ENCODE measurements at regions not wholly inside any gene's neighbourhood (a gene's known extent, or its start where the extent isn't known, plus 50 kb on each side); places are given as distances from the start of the nearest gene placed in this dataset.

DNA sequence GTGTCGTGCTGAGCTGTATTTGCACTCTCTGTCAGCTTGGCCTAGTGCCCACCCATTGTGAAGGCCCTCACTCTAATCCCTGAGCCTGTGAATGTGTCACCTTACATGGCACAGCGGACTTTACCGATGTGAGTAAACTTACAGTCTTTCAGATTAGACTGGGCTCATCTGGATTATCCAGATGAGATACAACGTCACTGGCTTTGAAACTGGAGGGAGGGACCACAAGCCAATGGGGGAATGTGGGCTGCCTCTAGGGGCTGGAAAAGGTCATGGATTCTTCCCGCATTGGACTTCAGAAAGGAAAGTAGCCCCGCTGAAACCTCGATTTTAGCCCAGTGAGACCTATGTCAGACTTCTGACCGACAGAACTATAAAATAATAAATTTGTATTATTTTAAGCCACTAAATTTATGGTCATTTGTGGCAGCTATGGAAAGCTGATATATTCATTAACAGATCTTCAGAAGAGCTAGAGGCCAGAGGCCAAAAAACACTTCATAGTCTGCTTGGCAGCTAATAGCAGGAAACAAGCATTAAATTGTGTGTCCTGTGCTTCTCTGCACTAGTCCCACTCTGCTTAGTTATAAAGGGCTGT is 139.0 kb upstream of the GAS1 start (continued):
- TF ChIP-seq, protein P1, sequence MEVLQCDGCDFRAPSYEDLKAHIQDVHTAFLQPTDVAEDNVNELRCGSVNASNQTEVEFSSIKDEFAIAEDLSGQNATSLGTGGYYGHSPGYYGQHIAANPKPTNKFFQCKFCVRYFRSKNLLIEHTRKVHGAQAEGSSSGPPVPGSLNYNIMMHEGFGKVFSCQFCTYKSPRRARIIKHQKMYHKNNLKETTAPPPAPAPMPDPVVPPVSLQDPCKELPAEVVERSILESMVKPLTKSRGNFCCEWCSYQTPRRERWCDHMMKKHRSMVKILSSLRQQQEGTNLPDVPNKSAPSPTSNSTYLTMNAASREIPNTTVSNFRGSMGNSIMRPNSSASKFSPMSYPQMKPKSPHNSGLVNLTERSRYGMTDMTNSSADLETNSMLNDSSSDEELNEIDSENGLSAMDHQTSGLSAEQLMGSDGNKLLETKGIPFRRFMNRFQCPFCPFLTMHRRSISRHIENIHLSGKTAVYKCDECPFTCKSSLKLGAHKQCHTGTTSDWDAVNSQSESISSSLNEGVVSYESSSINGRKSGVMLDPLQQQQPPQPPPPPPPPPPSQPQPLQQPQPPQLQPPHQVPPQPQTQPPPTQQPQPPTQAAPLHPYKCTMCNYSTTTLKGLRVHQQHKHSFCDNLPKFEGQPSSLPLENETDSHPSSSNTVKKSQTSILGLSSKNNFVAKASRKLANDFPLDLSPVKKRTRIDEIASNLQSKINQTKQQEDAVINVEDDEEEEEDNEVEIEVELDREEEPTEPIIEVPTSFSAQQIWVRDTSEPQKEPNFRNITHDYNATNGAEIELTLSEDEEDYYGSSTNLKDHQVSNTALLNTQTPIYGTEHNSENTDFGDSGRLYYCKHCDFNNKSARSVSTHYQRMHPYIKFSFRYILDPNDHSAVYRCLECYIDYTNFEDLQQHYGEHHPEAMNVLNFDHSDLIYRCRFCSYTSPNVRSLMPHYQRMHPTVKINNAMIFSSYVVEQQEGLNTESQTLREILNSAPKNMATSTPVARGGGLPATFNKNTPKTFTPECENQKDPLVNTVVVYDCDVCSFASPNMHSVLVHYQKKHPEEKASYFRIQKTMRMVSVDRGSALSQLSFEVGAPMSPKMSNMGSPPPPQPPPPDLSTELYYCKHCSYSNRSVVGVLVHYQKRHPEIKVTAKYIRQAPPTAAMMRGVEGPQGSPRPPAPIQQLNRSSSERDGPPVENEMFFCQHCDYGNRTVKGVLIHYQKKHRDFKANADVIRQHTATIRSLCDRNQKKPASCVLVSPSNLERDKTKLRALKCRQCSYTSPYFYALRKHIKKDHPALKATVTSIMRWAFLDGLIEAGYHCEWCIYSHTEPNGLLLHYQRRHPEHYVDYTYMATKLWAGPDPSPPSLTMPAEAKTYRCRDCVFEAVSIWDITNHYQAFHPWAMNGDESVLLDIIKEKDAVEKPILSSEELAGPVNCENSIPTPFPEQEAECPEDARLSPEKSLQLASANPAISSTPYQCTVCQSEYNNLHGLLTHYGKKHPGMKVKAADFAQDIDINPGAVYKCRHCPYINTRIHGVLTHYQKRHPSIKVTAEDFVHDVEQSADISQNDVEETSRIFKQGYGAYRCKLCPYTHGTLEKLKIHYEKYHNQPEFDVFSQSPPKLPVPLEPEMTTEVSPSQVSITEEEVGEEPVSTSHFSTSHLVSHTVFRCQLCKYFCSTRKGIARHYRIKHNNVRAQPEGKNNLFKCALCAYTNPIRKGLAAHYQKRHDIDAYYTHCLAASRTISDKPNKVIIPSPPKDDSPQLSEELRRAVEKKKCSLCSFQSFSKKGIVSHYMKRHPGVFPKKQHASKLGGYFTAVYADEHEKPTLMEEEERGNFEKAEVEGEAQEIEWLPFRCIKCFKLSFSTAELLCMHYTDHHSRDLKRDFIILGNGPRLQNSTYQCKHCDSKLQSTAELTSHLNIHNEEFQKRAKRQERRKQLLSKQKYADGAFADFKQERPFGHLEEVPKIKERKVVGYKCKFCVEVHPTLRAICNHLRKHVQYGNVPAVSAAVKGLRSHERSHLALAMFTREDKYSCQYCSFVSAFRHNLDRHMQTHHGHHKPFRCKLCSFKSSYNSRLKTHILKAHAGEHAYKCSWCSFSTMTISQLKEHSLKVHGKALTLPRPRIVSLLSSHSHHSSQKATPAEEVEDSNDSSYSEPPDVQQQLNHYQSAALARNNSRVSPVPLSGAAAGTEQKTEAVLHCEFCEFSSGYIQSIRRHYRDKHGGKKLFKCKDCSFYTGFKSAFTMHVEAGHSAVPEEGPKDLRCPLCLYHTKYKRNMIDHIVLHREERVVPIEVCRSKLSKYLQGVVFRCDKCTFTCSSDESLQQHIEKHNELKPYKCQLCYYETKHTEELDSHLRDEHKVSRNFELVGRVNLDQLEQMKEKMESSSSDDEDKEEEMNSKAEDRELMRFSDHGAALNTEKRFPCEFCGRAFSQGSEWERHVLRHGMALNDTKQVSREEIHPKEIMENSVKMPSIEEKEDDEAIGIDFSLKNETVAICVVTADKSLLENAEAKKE (CRISPR knock-in tag; IDR thresholded peaks at IDR 0.05), result no peak
- TF ChIP-seq ZNF114 (CRISPR knock-in tag; IDR thresholded peaks at IDR 0.05), result no peak

- no peak overlapping the region for H2AFZ ChIP-seq
- no peak overlapping the region for H3K4me2 ChIP-seq
- H3K4me3 ChIP-seq, result no peak overlapping the region
- H3K4me1 ChIP-seq (ENCODE audit: insufficient read depth), result no peaks in the 10 kb centered on the region
- no peak for ATAC-seq
- Mint-ChIP-seq H3K36me3 (ENCODE audit: low read depth) (no peaks in the 10 kb centered on the region), H3K27me3 (ENCODE audit: insufficient read depth, low read depth, poor library complexity) (no peaks in the 10 kb centered on the region), H3K27ac (no peak overlapping the region), H3K4me3 (no peak overlapping the region), H3K4me1 (no peaks in the 10 kb centered on the region; the same call in 2 of the 3 replicates), H3K9me3 (no peaks in the 10 kb centered on the region)
- H3F3A ChIP-seq (replicated peaks; ENCODE audit: low read depth), result no peaks in the 10 kb centered on the region
- no peak overlapping the region for H3K27ac ChIP-seq (ENCODE audit: low read depth)
- H3K79me2 ChIP-seq (replicated peaks; ENCODE audit: insufficient read depth), result no peaks in the 10 kb centered on the region
- H3K27me3 ChIP-seq (ENCODE audit: insufficient read depth), result no peaks in the 10 kb centered on the region
- H3K36me3 ChIP-seq (ENCODE audit: insufficient read depth), result no peaks in the 10 kb centered on the region
- no peaks in the 10 kb centered on the region for H4K20me1 ChIP-seq (replicated peaks; ENCODE audit: insufficient read depth)
- TF ChIP-seq ZNF114 (CRISPR knock-in tag; IDR thresholded peaks at IDR 0.05) (no peak), REST (IDR thresholded peaks at IDR 0.05; ENCODE audit: unreplicated experiment) (no peak), NANOG (IDR thresholded peaks at IDR 0.05; ENCODE audit: borderline replicate concordance) (no peak), POLR2AphosphoS5 (IDR thresholded peaks at IDR 0.05; ENCODE audit: low read depth) (no peak), JUNB (IDR thresholded peaks at IDR 0.05; ENCODE audit: unreplicated experiment) (no peak)
- no peak for DNase-seq (ENCODE audit: low spot score)
- H3K9me2 ChIP-seq (ENCODE audit: insufficient read depth), result no peaks in the 10 kb centered on the region
Measured at GRCh38 chr9:87087197-87087596, 139.9 kb upstream of the GAS1 start.
